ENCODE measurements at regions not wholly inside any gene's neighbourhood (a gene's known extent, or its start where the extent isn't known, plus 50 kb on each side); places are given as distances from the start of the nearest gene placed in this dataset.

DNA sequence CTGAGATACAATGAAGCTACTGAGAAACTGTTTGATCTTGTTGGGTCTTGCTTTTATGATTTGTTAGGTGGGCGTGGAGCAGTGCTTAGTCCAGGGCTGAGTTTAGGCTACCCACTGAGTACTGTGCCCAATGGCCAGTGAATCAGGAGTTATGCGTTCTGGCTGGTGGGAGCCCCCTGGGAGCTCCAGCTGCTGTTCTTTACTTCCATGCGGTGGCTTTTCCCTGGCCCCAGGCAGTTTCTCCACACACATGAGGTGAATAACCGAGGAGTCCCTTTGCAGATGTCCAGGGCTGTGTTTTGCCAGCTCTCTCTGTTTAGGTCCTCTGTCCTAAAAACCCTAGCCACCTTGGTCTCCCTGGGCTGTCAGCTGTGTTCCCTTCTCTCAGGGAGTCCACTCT is 106.5 kb downstream of the KLF13 start:
- TF ChIP-seq, protein P1, sequence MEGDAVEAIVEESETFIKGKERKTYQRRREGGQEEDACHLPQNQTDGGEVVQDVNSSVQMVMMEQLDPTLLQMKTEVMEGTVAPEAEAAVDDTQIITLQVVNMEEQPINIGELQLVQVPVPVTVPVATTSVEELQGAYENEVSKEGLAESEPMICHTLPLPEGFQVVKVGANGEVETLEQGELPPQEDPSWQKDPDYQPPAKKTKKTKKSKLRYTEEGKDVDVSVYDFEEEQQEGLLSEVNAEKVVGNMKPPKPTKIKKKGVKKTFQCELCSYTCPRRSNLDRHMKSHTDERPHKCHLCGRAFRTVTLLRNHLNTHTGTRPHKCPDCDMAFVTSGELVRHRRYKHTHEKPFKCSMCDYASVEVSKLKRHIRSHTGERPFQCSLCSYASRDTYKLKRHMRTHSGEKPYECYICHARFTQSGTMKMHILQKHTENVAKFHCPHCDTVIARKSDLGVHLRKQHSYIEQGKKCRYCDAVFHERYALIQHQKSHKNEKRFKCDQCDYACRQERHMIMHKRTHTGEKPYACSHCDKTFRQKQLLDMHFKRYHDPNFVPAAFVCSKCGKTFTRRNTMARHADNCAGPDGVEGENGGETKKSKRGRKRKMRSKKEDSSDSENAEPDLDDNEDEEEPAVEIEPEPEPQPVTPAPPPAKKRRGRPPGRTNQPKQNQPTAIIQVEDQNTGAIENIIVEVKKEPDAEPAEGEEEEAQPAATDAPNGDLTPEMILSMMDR (IDR thresholded peaks at IDR 0.05; ENCODE audit: insufficient read depth in 1 of 2, low read depth in 1 of 2, low read length in 1 of 2, severe bottlenecking in 1 of 2, unreplicated experiment in 1 of 2), result no peak
- intact Hi-C loops (cut with micrococcal nuclease; ENCODE audit: unreplicated experiment), result no loop called here
- no peaks in the 10 kb centered on the region for H3K9me3 Mint-ChIP-seq (ENCODE audit: unreplicated experiment)
- H3K9me3 ChIP-seq, result no peaks in the 10 kb centered on the region
- H3K4me1 ChIP-seq, result no peaks in the 10 kb centered on the region
- no peak for DNase-seq
- no TSS peak for BruUV-seq (replicated peaks)
- no peak overlapping the region for H3K4me3 Mint-ChIP-seq (ENCODE audit: unreplicated experiment)
- no peak overlapping the region for H3K27ac Mint-ChIP-seq (ENCODE audit: unreplicated experiment)
- no peaks in the 10 kb centered on the region for H3K36me3 Mint-ChIP-seq (ENCODE audit: insufficient read depth, unreplicated experiment)
- no peak overlapping the region for H3K4me3 ChIP-seq (ENCODE audit: low read depth, low read length)
- H3K27me3 Mint-ChIP-seq (ENCODE audit: insufficient read depth, unreplicated experiment), result peaks cover 5% of the 10 kb centered on the region
- ChIA-PET CTCF (interaction anchor here (1.1 kb wide), 1 partner anchor 56 kb away, joined by 3 read pairs; no protein-coding TSS in a partner anchor), POLR2A (no interaction called here)
- H3K27me3 ChIP-seq (replicated peaks; ENCODE audit: control insufficient read depth, insufficient read depth, low read length), result no peaks in the 10 kb centered on the region
- no peaks in the 10 kb centered on the region for H3K36me3 ChIP-seq (ENCODE audit: control insufficient read depth, insufficient read depth, low read length)
- H3K4me1 Mint-ChIP-seq (ENCODE audit: low read depth, unreplicated experiment), result peaks cover 12% of the 10 kb centered on the region

DNA sequence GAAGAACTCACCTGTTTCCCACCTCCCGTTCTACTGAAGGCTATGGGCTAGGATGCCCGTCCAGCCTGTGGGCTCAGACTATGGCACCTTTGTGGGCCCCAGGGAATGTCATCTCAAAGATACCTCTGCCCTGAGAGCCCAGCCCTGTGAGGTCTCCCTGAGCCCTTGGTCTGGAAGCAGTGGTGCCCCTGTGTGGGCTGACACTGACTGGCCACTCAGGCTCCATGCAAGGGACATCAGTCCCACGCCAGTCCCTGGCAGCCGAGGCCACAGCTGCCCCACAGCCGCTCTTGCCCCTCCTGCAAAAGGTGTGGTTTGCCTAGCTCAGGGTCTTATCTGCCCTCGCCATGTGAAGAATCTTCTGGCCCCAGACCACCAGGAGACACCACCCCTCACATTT is 106.9 kb downstream of the KLF13 start:
- TF ChIP-seq, protein P1 (IDR thresholded peaks at IDR 0.05; ENCODE audit: insufficient read depth in 1 of 2, low read depth in 1 of 2, low read length in 1 of 2, severe bottlenecking in 1 of 2, unreplicated experiment in 1 of 2), result no peak
- Histone ChIP-seq H3K4me1 (no peaks in the 10 kb centered on the region), H3K36me3 (ENCODE audit: control insufficient read depth, insufficient read depth, low read length) (no peaks in the 10 kb centered on the region), H3K9me3 (no peaks in the 10 kb centered on the region), H3K27me3 (replicated peaks; ENCODE audit: control insufficient read depth, insufficient read depth, low read length) (no peaks in the 10 kb centered on the region), H3K4me3 (ENCODE audit: low read depth, low read length) (no peak overlapping the region)
- Mint-ChIP-seq H3K27me3 (ENCODE audit: insufficient read depth, unreplicated experiment) (peaks cover 5% of the 10 kb centered on the region), H3K27ac (ENCODE audit: unreplicated experiment) (no peak overlapping the region), H3K9me3 (ENCODE audit: unreplicated experiment) (no peaks in the 10 kb centered on the region), H3K36me3 (ENCODE audit: insufficient read depth, unreplicated experiment) (no peaks in the 10 kb centered on the region), H3K4me3 (ENCODE audit: unreplicated experiment) (no peak overlapping the region), H3K4me1 (ENCODE audit: low read depth, unreplicated experiment) (peaks cover 12% of the 10 kb centered on the region)
- no TSS peak for BruUV-seq (replicated peaks)
- ChIA-PET POLR2A (no interaction called here), CTCF (no interaction called here)
- no peak for DNase-seq
- intact Hi-C loops (cut with micrococcal nuclease; ENCODE audit: unreplicated experiment), result no loop called here

DNA sequence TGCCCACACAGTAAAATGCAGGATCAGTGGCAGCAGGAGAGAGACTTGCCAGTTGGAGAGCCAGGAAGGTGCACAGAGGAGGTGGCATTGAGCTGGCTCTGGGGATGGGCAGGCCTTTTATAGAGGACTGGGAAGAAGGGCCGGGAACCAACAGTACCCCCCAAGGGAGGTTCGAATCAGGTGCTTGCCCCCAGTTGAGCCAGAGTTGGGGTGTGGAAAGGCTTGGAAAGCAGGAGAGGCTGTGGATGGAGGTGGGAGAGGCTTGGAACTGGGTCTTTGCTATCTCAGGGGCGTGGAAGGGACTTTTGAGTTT is 107.6 kb downstream of the KLF13 start:
- peaks cover 12% of the 10 kb centered on the region for H3K4me1 Mint-ChIP-seq (ENCODE audit: low read depth, unreplicated experiment)
- no peaks in the 10 kb centered on the region for H3K36me3 Mint-ChIP-seq (ENCODE audit: insufficient read depth, unreplicated experiment)
- no peak overlapping the region for H3K4me3 Mint-ChIP-seq (ENCODE audit: unreplicated experiment)
- H3K27ac Mint-ChIP-seq (ENCODE audit: unreplicated experiment), result no peak overlapping the region
- BruUV-seq (replicated peaks), result no TSS peak
- peaks cover under 1% of the 10 kb centered on the region for H3K27me3 Mint-ChIP-seq (ENCODE audit: insufficient read depth, unreplicated experiment)
- H3K9me3 Mint-ChIP-seq (ENCODE audit: unreplicated experiment), result no peaks in the 10 kb centered on the region
- CTCF ChIA-PET, result interaction anchor here (1.0 to 1.9 kb wide), 9 partner anchors 35 to 305 kb away, joined by 3 to 20 read pairs (median 9); partner anchors contain the start of gene KLF13
- TF ChIP-seq, protein P1 (IDR thresholded peaks at IDR 0.05; ENCODE audit: insufficient read depth in 1 of 2, low read depth in 1 of 2, low read length in 1 of 2, severe bottlenecking in 1 of 2, unreplicated experiment in 1 of 2), result no peak
- Histone ChIP-seq H3K4me3 (ENCODE audit: low read depth, low read length) (no peak overlapping the region), H3K9me3 (no peaks in the 10 kb centered on the region), H3K4me1 (no peaks in the 10 kb centered on the region), H3K36me3 (ENCODE audit: control insufficient read depth, insufficient read depth, low read length) (no peaks in the 10 kb centered on the region), H3K27me3 (replicated peaks; ENCODE audit: control insufficient read depth, insufficient read depth, low read length) (no peaks in the 10 kb centered on the region)
- intact Hi-C loops (cut with micrococcal nuclease; ENCODE audit: unreplicated experiment), result loop anchor here (2.0 kb wide), 3 partner anchors 41 to 233 kb away; no protein-coding TSS in a partner anchor
- POLR2A ChIA-PET, result no interaction called here
- no peak for DNase-seq
